ENCODE measurements at regions not wholly inside any gene's neighbourhood (a gene's known extent, or its start where the extent isn't known, plus 50 kb on each side); places are given as distances from the start of the nearest gene placed in this dataset.

- in situ Hi-C loops (cut with MboI) = no loop called here
- TF ChIP-seq NFATC3 (IDR thresholded peaks at IDR 0.05) = no peak
- TF ChIP-seq MBD2 (IDR thresholded peaks at IDR 0.05; ENCODE audit: borderline replicate concordance, low read depth) = no peak
- no peak for TF ChIP-seq NFE2 (IDR thresholded peaks at IDR 0.05; ENCODE audit: low read depth)
- no peak for TF ChIP-seq IRF2 (CRISPR knock-in tag; IDR thresholded peaks at IDR 0.05)
- TF ChIP-seq CREB1 (IDR thresholded peaks at IDR 0.05) = no peak
- TF ChIP-seq CREB1 (CRISPR knock-in tag; IDR thresholded peaks at IDR 0.05) = no peak
- no peak for TF ChIP-seq NR2C1 (IDR thresholded peaks at IDR 0.05)
- TF ChIP-seq NR2C1 (tag; IDR thresholded peaks at IDR 0.05) = no peak
- TF ChIP-seq ARID1B (IDR thresholded peaks at IDR 0.05) = no peak
- TF ChIP-seq CSDE1 (IDR thresholded peaks at IDR 0.05) = no peak
- TF ChIP-seq RBM14 (IDR thresholded peaks at IDR 0.05; ENCODE audit: borderline replicate concordance, insufficient read depth, low read depth, low read length) = no peak
- TF ChIP-seq, protein P1, sequence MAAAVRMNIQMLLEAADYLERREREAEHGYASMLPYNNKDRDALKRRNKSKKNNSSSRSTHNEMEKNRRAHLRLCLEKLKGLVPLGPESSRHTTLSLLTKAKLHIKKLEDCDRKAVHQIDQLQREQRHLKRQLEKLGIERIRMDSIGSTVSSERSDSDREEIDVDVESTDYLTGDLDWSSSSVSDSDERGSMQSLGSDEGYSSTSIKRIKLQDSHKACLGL (CRISPR knock-in tag; IDR thresholded peaks at IDR 0.05; ENCODE audit: borderline replicate concordance, poor library complexity, severe bottlenecking) = no peak
- TF ChIP-seq ZBTB11 (CRISPR knock-in tag; IDR thresholded peaks at IDR 0.05) = no peak
- TF ChIP-seq MED1 (CRISPR knock-in tag; IDR thresholded peaks at IDR 0.05; ENCODE audit: borderline replicate concordance) = no peak
- no peak for TF ChIP-seq TRIM28 (IDR thresholded peaks at IDR 0.05)
- TF ChIP-seq AFF4 (CRISPR knock-in tag; IDR thresholded peaks at IDR 0.05) = no peak
- TF ChIP-seq BACH1 (tag; IDR thresholded peaks at IDR 0.05) = no peak
- TF ChIP-seq NCOA4 (IDR thresholded peaks at IDR 0.05; ENCODE audit: partially characterized antibody) = no peak
These were observed 114.8 kb downstream of the RERGL start for GRCh38 chr12:17975239-17975638.

More at GRCh38 chr12:17975239-17975638, 114.8 kb downstream of the RERGL start:
- Histone ChIP-seq H3K4me2 (ENCODE audit: insufficient read depth, low read length) (no peak overlapping the region), H3K4me1 (replicated peaks in 1 of 2; ENCODE audit: control insufficient read depth in 2 of 2, insufficient read depth in 2 of 2, low read length in 2 of 2) (no peaks in the 10 kb centered on the region), H3K36me3 (ENCODE audit: control insufficient read depth, insufficient read depth, low read length) (no peaks in the 10 kb centered on the region), H3K27ac (ENCODE audit: extremely low read depth, low read depth, low read length) (no peak overlapping the region), H3K4me3 (no peak overlapping the region), H3K9me1 (ENCODE audit: control insufficient read depth, insufficient read depth, low read length) (no peaks in the 10 kb centered on the region), H3K9ac (ENCODE audit: insufficient read depth in 1 of 2, low read depth in 2 of 2, low read length in 2 of 2) (no peak overlapping the region), H2AFZ (ENCODE audit: low read depth, low read length) (no peak overlapping the region), H3K27me3 (ENCODE audit: control insufficient read depth in 2 of 2, insufficient read depth in 2 of 2, low read length in 2 of 2) (no peaks in the 10 kb centered on the region), H4K20me1 (replicated peaks; ENCODE audit: control insufficient read depth, insufficient read depth, low read length) (no peaks in the 10 kb centered on the region), H3K9me3 (replicated peaks; ENCODE audit: control insufficient read depth, insufficient read depth, low read depth, low read length) (no peaks in the 10 kb centered on the region), H3K79me2 (ENCODE audit: control insufficient read depth, insufficient read depth, low read length) (no peaks in the 10 kb centered on the region)
- no peak for FAIRE-seq
- intact Hi-C loops (cut with micrococcal nuclease) = no loop called here
- ChIA-PET POLR2A (no interaction called here), CTCF (ENCODE audit: low intra/inter-chr PET ratio) (no interaction called here)
- BruUV-seq (replicated peaks) = no TSS peak
- no peak for DNase-seq (ENCODE audit: extremely low read depth in 1 of 4, low spot score in 3 of 4)
- 11% methylated on average over 2 of the region's 2 CpGs for WGBS (ENCODE audit: insufficient coverage, low coverage, missing lambda C conversion rate)
- no peak for ATAC-seq
